ENCODE measurements at regions not wholly inside any gene's neighbourhood (a gene's known extent, or its start where the extent isn't known, plus 50 kb on each side); places are given as distances from the start of the nearest gene placed in this dataset.
"Not testable (repeated sequence)": the region's sequence is repeated elsewhere in the genome, so short reads cannot be mapped to it uniquely, and the experiment has no call there.

GRCh38 chrX:65870544-65870943, 169.3 kb downstream of the VSIG4 start:
- not testable (repeated sequence) for H3K4me3 ChIP-seq; H3K27ac ChIP-seq; H3K27me3 ChIP-seq; H3K4me1 ChIP-seq; H3K9me3 ChIP-seq (replicated peaks); DNase-seq; H3K36me3 ChIP-seq

- Histone ChIP-seq H3K4me1 (no peaks in the 10 kb centered on the region), H3K36me3 (no peaks in the 10 kb centered on the region), H3K4me3 (no peak overlapping the region), H3K27ac (no peak overlapping the region), H3K27me3 (no peaks in the 10 kb centered on the region), H3K9me3 (replicated peaks) (no peaks in the 10 kb centered on the region)
- no peak for DNase-seq
Measured at GRCh38 chrX:65866773-65867172, 173.1 kb downstream of the VSIG4 start.

GRCh38 chrX:65866146-65866545, 173.7 kb downstream of the VSIG4 start:
- no peaks in the 10 kb centered on the region for H3K36me3 ChIP-seq
- no peaks in the 10 kb centered on the region for H3K4me1 ChIP-seq
- no peak overlapping the region for H3K4me3 ChIP-seq
- no peaks in the 10 kb centered on the region for H3K9me3 ChIP-seq (replicated peaks)
- DNase-seq = no peak
- H3K27me3 ChIP-seq = no peaks in the 10 kb centered on the region
- H3K27ac ChIP-seq = no peak overlapping the region

- H3K36me3 ChIP-seq = no peaks in the 10 kb centered on the region
- H3K4me1 ChIP-seq = no peaks in the 10 kb centered on the region
- no peak for DNase-seq
- no peaks in the 10 kb centered on the region for H3K27me3 ChIP-seq
- H3K4me3 ChIP-seq = no peak overlapping the region
- no peak overlapping the region for H3K27ac ChIP-seq
- H3K9me3 ChIP-seq (replicated peaks) = no peaks in the 10 kb centered on the region
Measured at GRCh38 chrX:65862638-65863037, 177.2 kb downstream of the VSIG4 start.

DNA sequence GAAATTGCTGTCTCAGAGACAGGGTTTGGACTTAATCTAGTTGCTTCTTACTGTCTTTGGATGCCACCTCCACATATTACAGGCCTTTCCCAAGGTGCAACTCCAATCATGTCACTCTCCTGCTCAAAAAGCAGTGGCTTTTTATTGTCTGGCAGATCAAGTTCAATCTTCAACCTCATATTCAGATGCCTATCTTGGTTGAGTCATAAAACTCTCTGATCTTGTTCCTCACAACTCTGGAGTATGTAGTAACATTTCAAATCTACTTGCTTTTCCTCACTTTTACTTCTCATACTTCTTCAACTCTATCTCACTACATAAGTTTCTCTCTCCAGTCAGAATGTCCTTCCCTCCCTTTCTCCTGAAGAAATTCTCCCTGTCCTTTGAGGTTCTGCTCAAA, 180.6 kb downstream of the VSIG4 start:
- Histone ChIP-seq H3K27ac (no peak overlapping the region), H3K36me3 (no peaks in the 10 kb centered on the region), H3K4me3 (no peak overlapping the region), H3K4me1 (no peaks in the 10 kb centered on the region), H3K27me3 (no peaks in the 10 kb centered on the region), H3K9me3 (replicated peaks) (no peaks in the 10 kb centered on the region)
- DNase-seq = no peak

GRCh38 chrX:65854437-65854836, 185.4 kb downstream of the VSIG4 start:
- not testable (repeated sequence) for H3K4me3 ChIP-seq; H3K27ac ChIP-seq; H3K27me3 ChIP-seq; H3K4me1 ChIP-seq; H3K9me3 ChIP-seq (replicated peaks); H3K36me3 ChIP-seq; DNase-seq

DNA sequence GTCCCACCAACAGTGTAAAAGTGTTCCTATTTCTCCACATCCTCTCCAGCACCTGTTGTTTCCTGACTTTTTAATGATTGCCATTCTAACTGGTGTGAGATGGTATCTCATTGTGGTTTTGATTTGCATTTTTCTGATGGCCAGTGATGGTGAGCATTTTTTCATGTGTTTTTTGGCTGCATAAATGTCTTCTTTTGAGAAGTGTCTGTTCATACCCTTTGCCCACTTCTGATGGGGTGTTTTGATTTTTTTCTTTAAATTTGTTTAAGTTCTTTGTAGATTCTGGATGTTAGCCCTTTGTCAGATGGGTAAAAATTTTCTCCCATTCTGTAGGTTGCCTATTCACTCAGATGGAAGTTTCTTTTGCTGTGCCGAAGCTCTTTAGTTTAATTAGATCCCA, 183.9 kb downstream of the MSN start:
- not testable (repeated sequence) for H3K27ac ChIP-seq; H3K9me3 ChIP-seq (replicated peaks); DNase-seq; H3K27me3 ChIP-seq; H3K4me1 ChIP-seq; H3K36me3 ChIP-seq; H3K4me3 ChIP-seq

DNA sequence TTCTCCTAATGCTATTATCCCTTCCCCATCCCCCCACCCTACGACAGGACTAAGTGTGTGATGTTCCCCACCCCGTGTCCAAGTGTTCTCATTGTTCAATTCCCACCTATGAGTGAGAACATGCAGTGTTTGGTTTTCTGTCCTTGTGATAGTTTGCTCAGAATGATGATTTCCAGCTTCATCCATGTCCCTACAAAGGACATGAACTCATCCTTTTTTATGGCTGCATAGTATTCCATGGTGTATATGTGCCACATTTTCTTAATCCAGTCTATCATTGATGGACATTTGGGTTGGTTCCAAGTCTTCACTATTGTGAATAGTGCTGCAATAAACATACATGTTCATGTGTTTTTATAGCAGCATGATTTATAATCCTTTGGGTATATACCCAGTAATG, 183.4 kb downstream of the MSN start:
- not testable (repeated sequence) for H3K4me1 ChIP-seq; H3K4me3 ChIP-seq; H3K27ac ChIP-seq; H3K36me3 ChIP-seq; H3K9me3 ChIP-seq (replicated peaks); H3K27me3 ChIP-seq; DNase-seq

- Histone ChIP-seq H3K4me3 (no peak overlapping the region), H3K27me3 (no peaks in the 10 kb centered on the region), H3K4me1 (no peaks in the 10 kb centered on the region), H3K9me3 (replicated peaks) (no peaks in the 10 kb centered on the region), H3K27ac (no peak overlapping the region), H3K36me3 (no peaks in the 10 kb centered on the region)
- no peak for DNase-seq
Measured at GRCh38 chrX:65846974-65847373, 179.5 kb downstream of the MSN start.

DNA sequence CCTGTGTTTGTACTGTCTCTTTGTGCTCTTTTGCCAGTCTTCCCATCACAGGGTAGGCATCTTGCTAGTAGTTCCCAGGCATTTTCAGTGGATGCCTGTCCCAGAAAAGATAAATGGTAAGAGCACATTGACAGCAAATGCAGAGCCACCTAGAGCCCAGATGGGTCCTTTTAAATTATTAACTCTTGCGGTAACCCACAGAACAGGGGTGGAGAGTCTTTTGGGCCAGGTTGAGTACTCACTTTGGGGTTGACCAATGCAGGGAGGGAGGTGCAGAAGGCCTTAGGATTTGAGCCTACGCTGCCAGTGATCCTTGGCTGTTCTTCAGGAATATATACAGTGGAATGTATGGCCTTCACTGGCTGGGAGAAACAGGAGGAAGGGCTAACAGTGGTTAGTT, 173.8 kb downstream of the MSN start:
- no peaks in the 10 kb centered on the region for H3K36me3 ChIP-seq
- DNase-seq = no peak
- no peaks in the 10 kb centered on the region for H3K4me1 ChIP-seq
- H3K4me3 ChIP-seq = no peak overlapping the region
- H3K27me3 ChIP-seq = no peaks in the 10 kb centered on the region
- no peak overlapping the region for H3K27ac ChIP-seq
- H3K9me3 ChIP-seq (replicated peaks) = no peaks in the 10 kb centered on the region

DNA sequence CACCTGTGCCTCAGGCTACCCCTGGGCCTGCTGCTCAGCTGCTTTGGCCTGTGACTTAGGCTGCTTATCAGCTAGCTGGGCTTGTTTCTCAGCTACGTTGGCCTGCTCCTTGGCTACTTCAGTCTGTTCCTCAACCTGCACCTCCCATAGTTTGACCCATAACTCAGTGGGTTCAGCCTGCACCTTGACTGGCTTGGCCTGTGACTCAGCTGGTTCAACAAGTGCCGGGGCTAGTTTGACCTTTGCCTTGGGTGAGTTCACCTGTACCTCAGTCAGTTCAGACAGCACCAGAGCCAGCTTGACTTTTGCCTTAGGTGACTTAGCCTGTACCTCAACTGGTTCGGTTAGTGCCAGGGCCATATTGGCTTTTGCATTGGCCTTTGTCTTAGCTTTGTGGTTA, 171.2 kb downstream of the MSN start:
- no peaks in the 10 kb centered on the region for H3K36me3 ChIP-seq
- no peaks in the 10 kb centered on the region for H3K27me3 ChIP-seq
- no peaks in the 10 kb centered on the region for H3K9me3 ChIP-seq (replicated peaks)
- no peak overlapping the region for H3K27ac ChIP-seq
- H3K4me1 ChIP-seq = no peaks in the 10 kb centered on the region
- H3K4me3 ChIP-seq = no peak overlapping the region
- no peak for DNase-seq

DNA sequence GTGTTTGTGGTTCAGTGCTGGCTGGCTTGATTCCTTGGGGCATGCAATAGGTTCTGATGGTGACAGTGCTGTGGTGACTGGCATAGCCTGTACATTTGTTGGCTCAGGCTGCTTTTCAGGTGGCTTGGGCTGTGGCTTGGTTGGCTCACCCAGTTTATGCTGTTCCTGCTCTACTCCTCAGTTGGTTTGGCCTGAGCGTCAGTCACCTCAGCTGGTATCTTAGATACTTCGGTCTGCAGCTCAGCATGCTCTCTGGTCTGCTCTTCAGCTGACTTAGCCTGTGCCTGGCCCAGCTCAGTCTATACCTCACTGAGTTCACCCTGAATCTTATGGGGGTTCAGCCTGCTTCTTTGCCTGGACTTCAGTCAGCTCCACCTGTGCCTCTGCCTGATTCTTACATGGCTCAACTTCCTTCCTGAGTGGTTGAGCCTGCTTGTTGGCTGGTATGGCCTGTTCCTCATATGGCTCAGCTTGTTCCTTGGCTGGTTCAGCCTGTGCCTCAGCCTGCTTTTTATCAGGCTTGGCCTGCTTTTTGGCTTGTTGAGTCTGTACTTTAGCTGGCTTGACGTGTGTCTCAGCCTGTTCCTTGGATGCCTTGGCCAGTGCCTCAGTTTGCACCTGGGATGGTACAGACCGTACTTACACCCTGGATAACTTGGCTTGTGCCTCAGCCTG, 170.6 kb downstream of the MSN start:
- no peak for DNase-seq
- Histone ChIP-seq H3K27me3 (no peaks in the 10 kb centered on the region), H3K9me3 (replicated peaks) (no peaks in the 10 kb centered on the region), H3K4me3 (no peak overlapping the region), H3K27ac (no peak overlapping the region), H3K36me3 (no peaks in the 10 kb centered on the region), H3K4me1 (no peaks in the 10 kb centered on the region)

DNA sequence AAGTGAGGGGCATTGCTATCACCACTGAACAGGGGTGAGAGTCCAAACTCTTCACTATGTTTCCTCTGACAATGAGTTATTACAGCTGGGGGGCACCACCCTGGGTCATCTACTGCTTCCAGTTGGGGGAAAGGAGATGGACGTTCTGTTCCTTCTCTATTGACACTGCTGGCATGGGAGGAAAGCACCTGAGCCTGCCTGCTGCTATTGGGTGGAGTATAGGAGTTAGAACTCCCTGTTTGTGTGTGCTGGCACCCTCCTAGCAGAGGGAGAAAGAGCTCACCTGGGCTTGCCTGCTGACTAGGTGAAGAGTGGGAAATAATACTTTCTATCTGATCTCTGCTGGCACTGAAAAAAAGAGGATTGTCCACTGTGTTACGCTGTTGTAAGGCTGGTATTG, 163.8 kb downstream of the MSN start:
- Histone ChIP-seq H3K9me3 (replicated peaks) (no peaks in the 10 kb centered on the region), H3K36me3 (no peaks in the 10 kb centered on the region), H3K4me3 (no peak overlapping the region), H3K27ac (no peak overlapping the region), H3K27me3 (no peaks in the 10 kb centered on the region), H3K4me1 (no peaks in the 10 kb centered on the region)
- no peak for DNase-seq

DNA sequence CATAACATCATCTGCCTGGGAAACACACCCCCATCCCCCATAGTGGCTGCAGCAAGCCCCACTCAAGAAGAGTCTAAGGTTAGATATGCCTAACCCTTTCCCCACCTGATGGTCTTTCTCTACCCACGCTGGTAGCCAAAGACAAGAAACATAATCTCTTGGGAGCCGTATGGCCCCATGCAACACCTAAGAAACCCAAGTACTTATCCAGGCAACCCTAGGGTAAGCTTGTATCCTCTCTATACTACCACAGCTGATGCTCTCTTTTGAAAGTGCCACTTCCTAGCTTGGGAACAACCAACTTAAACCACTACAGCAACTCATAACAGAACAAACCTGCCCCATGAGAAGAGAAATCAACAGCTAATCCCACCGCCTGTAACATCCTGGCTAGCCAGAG, 161.1 kb downstream of the MSN start:
- Histone ChIP-seq H3K27me3 (no peaks in the 10 kb centered on the region), H3K4me3 (no peak overlapping the region), H3K4me1 (no peaks in the 10 kb centered on the region), H3K27ac (no peak overlapping the region), H3K9me3 (replicated peaks) (no peaks in the 10 kb centered on the region), H3K36me3 (no peaks in the 10 kb centered on the region)
- no peak for DNase-seq

- not testable (repeated sequence) for H3K36me3 ChIP-seq; DNase-seq; H3K4me1 ChIP-seq; H3K9me3 ChIP-seq (replicated peaks); H3K27ac ChIP-seq; H3K27me3 ChIP-seq; H3K4me3 ChIP-seq
Measured at GRCh38 chrX:65825226-65825625, 157.8 kb downstream of the MSN start.

- H3K9me3 ChIP-seq (replicated peaks) = no peaks in the 10 kb centered on the region
- no peaks in the 10 kb centered on the region for H3K36me3 ChIP-seq
- no peak overlapping the region for H3K4me3 ChIP-seq
- no peak for DNase-seq
- no peaks in the 10 kb centered on the region for H3K4me1 ChIP-seq
- H3K27me3 ChIP-seq = no peaks in the 10 kb centered on the region
- H3K27ac ChIP-seq = no peak overlapping the region
Measured at GRCh38 chrX:65821721-65822496, 154.5 kb downstream of the MSN start.

Data from SJCRH30 (cell line).